Sigmoid colon (tissue), 6 donors: ENCODE measurements at regions not wholly inside any gene's neighbourhood (a gene's known extent, or its start where the extent isn't known, plus 50 kb on each side); places are given as distances from the start of the nearest gene placed in this dataset.

ENCODE experiments used
- DNase-seq: peaks from one replicate; pipeline ENCODE4 v3.0.0-alpha.2; 2019
- H3K27ac ChIP-seq, 4 donors: fragments of 200-600 bp; sonication (generic); one replicate each; pipeline ENCODE4 v1.5.1; 2016 to 2019; ENCODE audit warnings: mild to moderate bottlenecking in 1 of 4
- H3K27me3 ChIP-seq, 3 donors: fragments of 200-600 bp; sonication (generic); one replicate each; pipeline ENCODE4 v1.5.1; 2019; ENCODE audit warnings: mild to moderate bottlenecking in 1 of 3
- H3K36me3 ChIP-seq, 4 donors: fragments of 200-600 bp; sonication (generic); one replicate each; pipeline ENCODE4 v1.5.1; 2016 to 2019
- H3K4me1 ChIP-seq, 4 donors: fragments of 200-600 bp; sonication (generic); one replicate each; pipeline ENCODE4 v1.5.1; 2017 to 2019
- H3K4me3 ChIP-seq, 4 donors: fragments of 200-600 bp; sonication (generic); one replicate each; pipeline ENCODE4 v1.5.1; 2017 to 2019; ENCODE audit warnings: mild to moderate bottlenecking in 2 of 4, moderate library complexity in 1 of 4
- H3K9me3 ChIP-seq, 4 donors: fragments of 200-600 bp in 3 of 4; sonication (generic) in 3 of 4; one replicate each; pipeline versions ENCODE4 v1.5.1 to v1.6.1; 2013 to 2019
- CTCF ChIP-seq, 4 experiments: fragments of 450-650 bp in 3 of 4; fragments of 200-600 bp in 1 of 4; IDR thresholded peaks; one replicate each; pipeline ENCODE4 v1.5.1; 2016 to 2019; ENCODE audit warnings: antibody characterized with exemption in 4 of 4, mild to moderate bottlenecking in 3 of 4, moderate library complexity in 2 of 4
- EP300 ChIP-seq, 4 donors: sonication (generic); formaldehyde crosslinking; IDR thresholded peaks; one replicate each; pipeline ENCODE4 v1.6.1; 2017; ENCODE audit warnings: antibody characterized with exemption in 4 of 4
- POLR2A ChIP-seq, 2 donors: fragments of 450-650 bp; IDR thresholded peaks; one replicate each; pipeline ENCODE4 v1.6.1; 2016; ENCODE audit warnings: antibody characterized with exemption in 2 of 2, mild to moderate bottlenecking in 2 of 2, moderate library complexity in 2 of 2
- POLR2AphosphoS5 ChIP-seq, 4 donors: sonication (generic); formaldehyde crosslinking; IDR thresholded peaks; one replicate each; pipeline ENCODE4 v1.6.1; 2017; ENCODE audit warnings: antibody characterized with exemption in 4 of 4
- WGBS, 2 donors: extraction: QIAGEN DNeasy Blood & Tissue Kit; methylation state at CpG; one replicate each; pipeline ENCODE4 v1.1.7; 2013; 5-methylcytosine and 5-hydroxymethylcytosine counted together
- intact Hi-C: fragments of 100-400 bp; cut with DNase I; formaldehyde crosslinking; loops from one replicate; pipeline ENCODE4 v1.15.1; 2023
- donor health status: healthy with polysubstance abuse.
- donor health status: healthy.

GRCh38 chr6:15791448-15792181, 128.8 kb upstream of the DTNBP1 start:
- Histone ChIP-seq H3K4me3 (no peak overlapping the region), H3K27ac (no peak overlapping the region), H3K36me3 (no peaks in the 10 kb centered on the region), H3K9me3 (no peaks in the 10 kb centered on the region), H3K4me1 (no peaks in the 10 kb centered on the region), H3K27me3 (no peaks in the 10 kb centered on the region)
- WGBS, 2 donors: 47 to 78% methylated on average over 8 of the region's 8 CpGs
- intact Hi-C loops: no loop called here
- TF ChIP-seq POLR2A (IDR thresholded peaks at IDR 0.05) (no peak), CTCF (IDR thresholded peaks at IDR 0.05) (no peak), POLR2AphosphoS5 (IDR thresholded peaks at IDR 0.05) (no peak), EP300 (IDR thresholded peaks at IDR 0.05) (no peak)
- no peak for DNase-seq

GRCh38 chr6:15790116-15790515, 127.3 kb upstream of the DTNBP1 start:
- intact Hi-C loops: no loop called here
- Histone ChIP-seq H3K4me3 (no peak overlapping the region), H3K9me3 (no peaks in the 10 kb centered on the region), H3K4me1 (no peaks in the 10 kb centered on the region), H3K27ac (no peak overlapping the region), H3K36me3 (no peaks in the 10 kb centered on the region), H3K27me3 (no peaks in the 10 kb centered on the region)
- TF ChIP-seq POLR2AphosphoS5 (IDR thresholded peaks at IDR 0.05) (no peak), POLR2A (IDR thresholded peaks at IDR 0.05) (no peak), EP300 (IDR thresholded peaks at IDR 0.05) (no peak), CTCF (IDR thresholded peaks at IDR 0.05) (no peak)
- WGBS, 2 donors: 95% methylated on average over 1 of the region's 1 CpG
- DNase-seq: no peak

GRCh38 chr6:15786846-15787245, 124.0 kb upstream of the DTNBP1 start:
- TF ChIP-seq POLR2AphosphoS5 (IDR thresholded peaks at IDR 0.05): no peak
- TF ChIP-seq CTCF (IDR thresholded peaks at IDR 0.05): no peak
- H3K9me3 ChIP-seq: no peaks in the 10 kb centered on the region
- 96 to 97% methylated on average over 4 of the region's 4 CpGs for WGBS, 2 donors

GRCh38 chr6:15783484-15783883, 120.7 kb upstream of the DTNBP1 start:
- TF ChIP-seq POLR2AphosphoS5 (IDR thresholded peaks at IDR 0.05): no peak
- no peak for TF ChIP-seq CTCF (IDR thresholded peaks at IDR 0.05)
- TF ChIP-seq EP300 (IDR thresholded peaks at IDR 0.05): no peak
- no peak overlapping the region for H3K4me3 ChIP-seq
- no peaks in the 10 kb centered on the region for H3K4me1 ChIP-seq
- no peaks in the 10 kb centered on the region for H3K36me3 ChIP-seq
- H3K27me3 ChIP-seq: no peaks in the 10 kb centered on the region
- 91 to 94% methylated on average over 3 of the region's 3 CpGs for WGBS, 2 donors
- intact Hi-C loops: no loop called here
- H3K27ac ChIP-seq: no peak overlapping the region
- H3K9me3 ChIP-seq: no peaks in the 10 kb centered on the region
- DNase-seq: no peak

More at GRCh38 chr6:15786846-15787245, 124.0 kb upstream of the DTNBP1 start:
- Histone ChIP-seq H3K36me3 (no peaks in the 10 kb centered on the region), H3K4me3 (no peak overlapping the region), H3K27ac (no peak overlapping the region), H3K27me3 (no peaks in the 10 kb centered on the region), H3K4me1 (no peaks in the 10 kb centered on the region)
- intact Hi-C loops: no loop called here
- no peak for DNase-seq

GRCh38 chr6:15781890-15782289, 119.1 kb upstream of the DTNBP1 start:
- Histone ChIP-seq H3K27me3 (no peaks in the 10 kb centered on the region), H3K4me3 (no peak overlapping the region), H3K36me3 (no peaks in the 10 kb centered on the region), H3K9me3 (no peaks in the 10 kb centered on the region), H3K4me1 (no peaks in the 10 kb centered on the region), H3K27ac (no peak overlapping the region)
- 17 to 69% methylated on average over 2 of the region's 2 CpGs for WGBS, 2 donors
- intact Hi-C loops: no loop called here
- TF ChIP-seq CTCF (IDR thresholded peaks at IDR 0.05) (no peak), POLR2AphosphoS5 (IDR thresholded peaks at IDR 0.05) (no peak), EP300 (IDR thresholded peaks at IDR 0.05) (no peak), POLR2A (IDR thresholded peaks at IDR 0.05) (no peak)
- no peak for DNase-seq
